HG03520 (cell line): ENCODE measurements at regions not wholly inside any gene's neighbourhood (a gene's known extent, or its start where the extent isn't known, plus 50 kb on each side); places are given as distances from the start of the nearest gene placed in this dataset.

ENCODE experiments used
- ATAC-seq: cut with Tn5 transposase; IDR thresholded peaks from one replicate; pipeline ENCODE4 v1.9.1; 2021; ENCODE audit warnings: mild to moderate bottlenecking, moderate library complexity; ENCODE audit not compliant: unreplicated experiment

DNA sequence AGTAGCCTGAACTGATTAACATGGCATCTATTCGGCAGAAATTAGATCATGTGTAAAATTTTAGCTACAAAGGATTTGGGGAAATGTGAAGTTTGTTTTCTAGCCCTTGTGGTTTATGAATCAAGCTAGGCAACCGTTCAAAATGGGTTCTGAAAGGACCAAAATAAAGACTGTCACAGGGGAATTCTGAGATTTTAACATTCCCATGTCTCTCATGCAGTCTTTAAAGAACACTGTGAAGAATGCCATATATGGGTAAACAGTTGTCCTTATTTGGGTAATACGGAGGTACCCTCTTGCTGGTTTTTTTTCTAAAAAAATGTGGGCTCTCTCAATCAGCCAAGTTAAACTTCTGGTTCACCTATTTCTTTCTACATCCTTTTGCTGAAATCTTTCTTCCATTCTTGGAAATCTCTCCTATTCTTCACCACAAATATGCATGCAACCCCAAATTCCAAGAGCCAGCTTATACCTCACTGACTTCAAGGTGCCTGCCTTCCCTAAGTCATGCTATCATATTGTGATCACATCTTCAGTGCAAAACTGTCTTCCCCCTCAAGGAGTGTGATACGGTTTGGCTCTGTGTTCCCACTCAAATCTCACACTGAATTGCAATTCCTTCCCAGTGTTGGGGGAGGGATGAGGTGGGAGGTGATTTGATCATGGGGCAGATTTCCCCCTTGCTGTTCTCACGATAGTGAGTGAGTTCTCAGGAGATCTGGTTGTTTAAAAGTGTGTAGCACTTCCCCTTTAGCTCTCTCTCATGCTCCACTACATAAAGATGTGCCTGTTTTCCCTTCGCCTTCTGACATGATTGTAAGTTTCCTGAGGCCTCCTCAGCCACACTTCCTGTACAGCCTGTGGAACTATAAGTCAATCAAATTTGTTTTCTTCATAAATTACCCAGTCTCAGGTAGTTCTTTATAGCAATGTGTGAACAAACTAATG is 308.7 kb downstream of the TTLL7 start:
- ATAC-seq, result no peak

DNA sequence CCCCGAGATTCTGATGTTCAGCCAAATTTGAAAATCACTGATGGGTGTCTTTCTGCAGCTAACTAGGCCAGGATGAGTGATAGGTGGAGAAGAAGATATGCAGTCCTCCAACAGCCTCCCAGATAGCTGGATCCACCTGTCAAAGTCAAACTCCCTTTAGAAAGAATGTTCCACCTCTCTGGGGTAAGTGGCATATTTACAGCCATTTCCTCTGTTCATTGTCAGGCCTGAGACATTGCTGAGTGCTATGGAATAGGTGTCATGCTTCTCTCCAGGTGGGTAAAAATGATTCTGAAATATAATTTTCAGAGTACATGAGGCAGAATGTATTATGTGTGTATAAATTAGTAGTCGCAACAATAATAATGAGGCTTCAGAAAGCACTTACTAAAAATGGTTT is 316.8 kb downstream of the TTLL7 start:
- no peak for ATAC-seq

DNA sequence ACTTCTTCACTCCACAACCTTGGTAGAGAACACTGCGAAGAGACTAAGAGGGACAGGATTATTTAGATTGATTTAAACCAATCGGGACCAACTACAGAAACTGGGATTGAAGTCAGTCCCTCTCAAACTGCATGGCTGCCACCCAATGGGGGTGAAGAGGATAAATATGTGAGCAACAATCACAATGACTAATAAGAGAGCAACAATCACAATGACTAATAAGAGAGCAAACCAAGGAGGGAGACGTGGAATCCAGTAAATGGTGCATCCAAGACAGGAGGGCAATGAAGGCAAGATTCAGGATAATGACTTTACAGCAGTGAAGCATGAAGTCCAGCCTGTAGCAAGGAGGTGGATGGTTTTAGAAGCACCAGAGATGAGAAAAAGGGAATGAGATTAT is 322.8 kb downstream of the TTLL7 start:
- ATAC-seq, result no peak

DNA sequence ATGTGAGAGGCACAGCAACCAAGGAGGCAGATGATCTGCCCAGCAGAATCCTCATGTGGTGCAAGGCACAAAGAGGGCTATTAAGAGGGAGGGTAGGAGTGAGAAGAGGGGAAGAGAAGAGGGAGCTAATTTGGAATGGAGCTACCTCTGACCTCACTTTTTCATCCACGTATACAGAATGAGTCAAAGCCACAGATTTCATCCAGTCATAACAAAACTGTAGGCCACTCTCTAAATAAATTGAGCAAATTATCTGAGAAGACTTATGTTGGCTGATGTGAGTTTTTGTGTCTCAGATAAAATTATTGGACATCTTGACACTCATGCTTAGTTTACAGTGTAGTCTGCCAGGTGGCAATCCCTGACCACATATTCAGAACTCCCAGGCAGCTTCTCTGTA is 325.6 kb downstream of the TTLL7 start:
- peak; percentile 78 for ATAC-seq

DNA sequence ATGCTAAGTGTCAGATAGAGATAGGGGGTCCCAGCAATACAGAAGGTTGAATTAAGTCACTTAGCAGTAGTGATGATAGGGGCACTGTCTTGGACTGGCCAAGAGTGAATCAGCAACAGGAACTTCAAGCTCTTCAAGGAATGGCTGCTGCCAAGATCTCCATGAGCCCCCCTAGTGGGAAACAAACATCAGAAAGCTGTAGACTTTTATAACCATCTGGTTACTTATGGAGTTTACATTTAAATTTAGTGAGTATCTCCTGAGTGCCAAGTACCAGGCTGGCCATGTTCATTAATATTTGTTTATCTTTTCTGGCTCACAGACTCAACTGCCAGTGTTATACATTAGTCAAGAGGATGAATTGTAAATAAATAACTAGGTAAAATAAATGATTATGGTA is 327.3 kb downstream of the TTLL7 start:
- ATAC-seq, result no peak

DNA sequence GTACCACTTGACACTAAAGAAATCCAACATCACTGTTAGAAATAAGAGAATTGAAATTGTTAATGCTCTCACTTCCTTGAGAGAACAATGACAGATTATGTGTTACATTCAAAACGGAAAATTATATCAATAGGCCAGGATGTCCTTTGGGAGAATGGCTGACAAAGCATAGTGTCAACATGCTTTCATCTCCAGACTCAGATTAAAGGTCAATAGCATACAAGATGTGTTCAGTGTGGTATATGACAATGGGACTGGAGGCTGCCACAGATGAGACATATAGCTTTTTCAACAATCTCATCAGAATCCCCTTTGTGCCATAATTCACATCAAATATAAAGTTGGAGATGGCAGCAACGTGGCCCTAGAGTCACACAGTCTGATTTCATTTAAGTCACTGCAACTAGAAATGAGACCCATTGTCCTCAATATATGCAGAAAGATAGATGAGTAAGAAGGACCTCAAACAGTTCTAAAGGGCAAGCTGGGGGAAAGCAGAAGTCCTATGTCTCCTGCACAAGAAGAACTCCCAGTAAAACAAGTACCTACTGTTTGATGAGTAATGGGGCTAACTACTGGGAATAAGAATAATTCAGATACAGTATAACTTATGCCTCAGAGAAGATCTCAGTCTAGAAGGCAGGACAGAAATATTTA is 327.9 kb downstream of the TTLL7 start:
- ATAC-seq, result no peak

DNA sequence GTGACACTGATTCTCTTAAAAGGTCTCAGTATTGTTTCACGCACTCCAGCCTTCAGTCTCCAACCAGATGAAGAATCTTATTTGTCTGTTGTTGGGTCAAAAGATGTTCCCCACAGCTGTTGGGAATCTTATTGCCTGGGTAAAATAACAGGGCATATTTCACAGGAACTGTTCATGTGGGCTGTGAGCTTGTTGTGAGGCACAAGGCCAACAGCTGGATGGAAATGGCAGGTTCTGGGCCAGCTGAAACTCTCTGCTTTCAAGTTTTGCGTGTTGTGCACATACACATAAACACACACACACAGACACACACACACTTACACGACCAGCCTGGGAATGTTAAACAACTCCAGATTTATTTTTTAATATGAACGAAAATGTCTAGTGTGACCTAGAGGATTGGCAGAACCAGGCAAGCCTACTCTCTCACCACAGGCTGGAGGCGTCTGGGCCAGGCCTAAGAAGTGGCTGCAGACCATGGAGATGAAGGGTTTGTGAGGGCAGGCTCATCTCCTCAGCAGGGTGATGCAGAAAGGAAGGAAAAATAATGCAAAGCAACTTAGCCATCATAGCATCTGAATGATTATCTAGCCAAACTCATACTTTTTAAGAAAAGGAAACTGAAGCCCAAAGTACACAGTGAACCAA is 357.0 kb downstream of the TTLL7 start:
- ATAC-seq, result no peak

DNA sequence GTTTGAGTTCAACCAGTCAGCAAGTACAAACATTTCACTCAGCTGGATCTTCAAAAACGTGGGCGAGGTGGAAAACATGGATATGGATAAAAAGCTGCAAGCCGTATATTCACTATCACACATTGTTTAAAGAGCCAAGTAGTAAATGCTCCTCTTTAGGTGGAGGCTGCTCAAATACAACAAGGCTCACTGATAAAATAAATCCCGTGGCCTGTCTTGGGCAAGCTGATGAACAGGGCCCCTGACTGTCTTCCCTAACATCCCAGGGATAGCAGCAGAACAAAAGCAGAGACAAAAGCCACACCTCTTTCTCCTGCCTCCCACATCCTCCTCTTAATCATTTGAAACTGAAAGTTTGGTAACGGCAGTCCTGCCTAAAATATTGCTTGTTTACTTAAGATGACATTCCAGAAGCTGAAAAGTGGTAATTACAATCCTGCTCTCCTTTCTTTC is 357.7 kb downstream of the TTLL7 start:
- ATAC-seq, result no peak

DNA sequence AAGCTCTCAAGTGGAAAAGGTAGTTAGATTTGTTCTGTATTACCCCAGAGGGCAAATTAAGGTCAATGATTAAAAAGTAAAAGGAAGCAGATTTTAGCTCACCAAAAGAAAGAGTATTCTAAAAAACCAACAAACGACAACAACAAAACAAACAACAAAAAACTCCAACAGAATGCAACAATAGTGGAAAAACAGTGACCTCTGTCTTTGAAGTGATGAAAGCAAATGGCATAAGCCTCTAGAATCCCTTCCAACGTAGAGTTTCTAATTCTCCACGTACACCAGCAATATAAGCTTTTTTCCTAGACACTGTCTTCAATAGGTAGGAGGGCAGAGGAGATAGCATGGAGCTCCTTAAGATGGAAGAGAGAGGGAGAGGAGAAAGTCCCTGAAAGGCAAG is 359.1 kb downstream of the TTLL7 start:
- no peak for ATAC-seq

DNA sequence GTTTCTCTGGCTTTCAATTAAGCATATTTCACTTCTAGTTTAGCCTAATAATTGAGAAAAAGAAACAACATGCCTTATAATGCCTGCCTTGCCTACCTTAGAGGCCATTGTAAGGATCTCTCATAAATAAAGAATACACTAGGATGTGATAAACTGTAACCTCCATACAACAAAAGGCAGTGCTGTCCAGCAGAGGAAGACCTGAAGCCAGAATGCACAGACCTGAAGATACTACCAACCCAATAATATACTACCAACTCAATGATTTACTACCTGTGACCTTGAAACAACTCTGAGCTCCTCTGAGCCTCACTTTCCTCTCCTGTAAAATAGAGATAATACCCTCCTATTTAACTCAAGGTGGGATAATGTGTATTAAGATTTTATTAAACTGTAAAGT is 361.3 kb downstream of the TTLL7 start:
- no peak for ATAC-seq

DNA sequence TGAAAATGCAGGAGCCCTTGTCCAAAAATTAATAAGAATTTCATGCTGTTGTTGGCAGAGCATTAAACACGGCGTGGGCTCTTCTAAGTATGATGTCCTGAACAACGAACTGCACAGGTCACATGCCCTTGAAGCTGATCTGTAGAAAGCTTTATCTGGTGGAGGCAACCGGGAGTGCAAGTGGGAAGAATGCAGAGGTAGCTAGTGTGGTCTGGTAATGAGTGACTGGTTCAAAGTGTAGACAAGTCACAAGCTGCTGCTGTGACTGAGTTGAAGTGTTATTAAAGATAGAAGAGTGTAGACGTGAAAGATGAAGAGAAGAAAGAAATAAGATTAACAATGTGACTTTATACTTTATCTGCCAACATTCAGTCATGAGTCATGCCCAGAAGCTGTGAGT is 361.9 kb downstream of the TTLL7 start:
- no peak for ATAC-seq

DNA sequence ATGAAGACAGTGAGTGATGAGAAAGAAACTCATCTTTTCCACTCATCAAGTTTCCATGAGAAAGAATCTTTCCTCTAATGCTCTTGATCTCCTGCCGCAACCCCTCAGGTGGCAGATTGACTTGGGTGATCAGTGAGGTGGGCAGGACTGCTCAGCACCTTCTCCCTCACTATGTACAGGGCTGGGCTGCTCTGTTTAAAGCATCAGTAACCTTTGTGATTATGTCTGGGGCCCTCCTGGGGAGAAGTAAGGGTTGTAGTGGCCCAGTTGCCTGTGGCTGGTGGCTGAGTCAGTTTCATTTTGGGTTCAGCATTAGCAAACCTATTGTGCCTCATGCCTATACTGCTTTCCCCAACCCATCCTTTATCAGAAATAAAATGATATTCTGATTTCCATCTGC is 366.0 kb downstream of the TTLL7 start:
- ATAC-seq, result no peak

DNA sequence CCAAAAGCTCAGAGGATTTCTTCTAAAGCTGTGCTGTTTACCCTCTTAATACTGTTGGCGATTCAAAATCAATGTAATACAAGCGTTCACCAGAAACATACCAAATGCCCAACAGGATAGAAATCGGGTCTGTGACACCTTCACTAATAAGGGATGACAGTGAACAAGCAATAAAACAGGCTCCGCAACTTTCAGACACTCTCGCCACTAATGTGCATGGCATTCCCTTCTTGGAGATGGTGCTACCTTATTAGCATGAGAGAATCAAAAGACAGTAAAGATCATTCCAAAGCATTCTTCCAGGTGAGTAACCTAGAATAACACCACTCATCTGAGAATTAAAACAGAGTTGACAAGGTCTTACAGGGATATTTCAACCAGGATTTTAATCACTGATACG is 367.1 kb downstream of the TTLL7 start:
- no peak for ATAC-seq

DNA sequence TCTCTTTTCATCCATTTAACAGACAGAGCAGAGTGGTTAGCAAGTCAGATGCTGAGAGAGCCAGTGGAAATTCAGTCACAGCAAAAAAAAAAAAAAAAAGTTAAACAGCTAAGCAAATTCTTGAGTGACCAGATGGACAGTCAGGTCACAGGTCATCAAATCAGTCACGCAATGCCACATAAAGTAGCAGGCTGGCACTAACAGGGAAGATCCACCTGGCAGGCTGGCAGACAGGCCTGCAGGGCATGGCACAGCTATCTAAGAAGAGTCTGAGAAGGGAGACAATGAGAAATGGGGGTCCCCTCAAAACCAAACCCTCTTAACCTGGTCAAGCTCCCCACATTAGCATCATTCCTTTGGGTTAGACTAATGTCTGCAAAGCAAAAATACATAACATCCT is 371.9 kb downstream of the TTLL7 start:
- no peak for ATAC-seq

DNA sequence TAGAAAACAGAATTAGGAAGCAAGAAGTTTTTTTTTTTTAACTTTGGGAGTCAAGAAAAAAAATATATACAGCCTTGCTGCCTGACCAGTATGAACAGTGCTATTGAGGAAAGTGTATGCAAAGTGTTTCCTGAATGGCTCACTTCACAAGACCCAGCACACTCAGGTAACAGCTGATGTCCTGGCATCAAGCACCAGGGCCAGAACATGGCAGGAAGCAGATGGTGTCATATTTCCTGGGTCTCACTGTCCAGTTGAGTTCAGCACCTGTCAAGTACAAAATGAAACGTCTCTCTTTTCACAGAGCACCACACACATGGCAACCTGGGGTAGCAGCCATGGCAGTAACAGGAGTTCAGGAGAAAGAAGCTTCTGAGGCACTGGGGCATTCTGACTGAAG is 372.3 kb downstream of the TTLL7 start:
- ATAC-seq, result no peak

DNA sequence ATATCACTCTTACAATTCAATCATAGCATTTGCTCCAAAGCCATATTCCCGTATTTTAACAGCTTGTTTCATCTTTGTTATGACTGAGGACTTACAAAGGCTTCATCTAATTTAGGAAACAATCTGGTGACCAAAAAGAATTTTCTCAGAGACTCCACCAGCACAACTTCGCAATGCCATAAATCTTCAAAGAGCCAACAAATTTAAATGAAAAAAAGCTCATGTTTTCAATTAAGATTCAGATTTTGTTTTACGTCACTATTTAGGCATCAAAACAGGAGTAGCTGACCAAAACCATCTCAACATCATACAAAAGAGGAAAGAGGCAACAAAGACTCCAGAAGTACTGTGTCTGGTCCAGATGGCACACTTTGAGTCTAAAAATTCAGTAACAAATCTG is 373.3 kb downstream of the TTLL7 start:
- no peak for ATAC-seq

DNA sequence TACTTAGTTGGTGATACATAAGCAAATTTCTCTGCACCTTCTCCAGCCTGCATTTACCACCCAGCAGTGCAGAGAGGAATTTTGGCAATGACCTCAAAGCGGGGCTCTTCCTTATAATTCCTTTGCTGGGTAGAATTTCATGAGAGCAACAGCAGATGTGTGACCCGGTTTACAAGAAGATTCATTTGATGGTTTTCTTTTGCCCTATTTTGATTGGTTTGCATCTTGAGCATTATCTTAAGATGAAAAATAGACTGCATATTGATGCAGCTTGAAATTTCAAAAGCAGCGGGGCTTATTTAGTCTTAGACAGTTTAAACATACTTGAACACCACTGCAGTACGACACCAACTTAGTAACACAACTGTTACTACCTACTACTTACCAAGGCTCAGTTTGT is 378.9 kb downstream of the TTLL7 start:
- no peak for ATAC-seq

DNA sequence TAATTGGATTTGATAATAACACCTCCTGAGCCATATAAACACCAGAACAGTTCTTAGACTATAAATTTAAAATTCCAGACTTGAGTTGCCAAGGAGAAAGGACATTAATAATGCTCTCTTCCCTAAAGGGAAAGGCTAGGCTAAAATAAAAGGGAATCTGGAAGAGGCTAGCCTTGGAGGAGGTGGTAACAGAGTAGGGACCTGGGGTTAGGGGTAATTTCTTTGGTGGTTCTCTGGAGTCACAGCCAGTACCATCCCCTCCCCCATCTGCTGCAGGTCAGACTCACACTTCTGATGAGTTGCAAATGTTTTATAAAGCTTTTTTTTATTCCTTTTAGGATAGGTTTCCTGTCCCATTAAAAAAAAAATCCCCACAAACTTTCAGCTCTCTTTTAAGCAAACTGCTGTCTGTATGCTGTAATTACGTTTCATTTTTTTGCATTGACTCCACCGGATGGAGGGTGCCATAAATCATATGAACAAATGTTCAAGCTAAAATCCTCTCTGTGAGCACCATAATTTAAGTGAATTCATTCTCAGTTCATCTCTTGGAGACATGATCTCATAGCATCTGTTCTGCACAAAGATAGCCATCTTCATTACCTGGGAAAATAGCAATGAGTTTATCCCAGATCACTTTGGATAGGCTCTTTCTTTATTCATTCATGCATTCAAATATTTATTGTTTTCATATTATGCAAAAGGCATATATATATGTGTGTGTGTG is 379.6 kb downstream of the TTLL7 start:
- no peak for ATAC-seq

DNA sequence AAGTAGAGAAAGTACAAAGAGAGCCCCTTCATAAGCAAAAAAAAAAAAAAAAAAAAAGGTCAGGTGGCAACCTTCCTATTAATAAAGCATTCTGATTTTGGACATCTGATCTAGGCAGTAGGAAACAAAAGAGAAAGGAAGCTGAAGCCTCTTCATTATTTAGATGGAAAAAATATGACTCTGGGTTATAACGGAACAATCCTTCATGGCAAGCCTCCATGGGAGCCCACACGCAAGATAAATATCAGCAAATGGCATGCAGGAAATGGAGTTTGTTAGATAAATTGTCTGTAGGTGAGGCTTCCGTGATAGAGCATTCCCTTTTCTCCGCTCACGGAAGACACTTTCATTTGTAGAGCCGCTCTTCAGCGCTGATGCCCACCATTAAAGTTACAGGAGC is 381.0 kb downstream of the TTLL7 start:
- ATAC-seq, result no peak

DNA sequence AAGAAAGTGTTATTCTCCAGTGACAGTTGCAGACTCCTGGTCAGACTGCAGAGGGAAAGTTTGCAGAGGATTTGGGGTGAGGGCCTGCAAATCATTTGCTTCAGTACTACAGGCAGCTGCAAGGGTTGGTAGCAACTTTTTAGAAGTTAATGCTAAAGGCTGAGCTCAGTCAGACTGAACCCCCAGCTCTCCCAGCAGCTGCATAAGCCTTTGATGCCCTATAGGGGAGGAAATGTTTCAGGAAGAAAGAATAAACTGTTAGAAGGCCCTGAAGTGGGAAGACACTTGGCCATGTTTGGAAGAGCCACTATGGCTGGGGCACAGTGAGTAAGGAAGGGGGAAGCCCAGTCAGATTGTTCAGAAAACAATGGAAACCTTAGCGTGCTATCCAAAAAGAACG is 383.6 kb downstream of the TTLL7 start:
- no peak for ATAC-seq

DNA sequence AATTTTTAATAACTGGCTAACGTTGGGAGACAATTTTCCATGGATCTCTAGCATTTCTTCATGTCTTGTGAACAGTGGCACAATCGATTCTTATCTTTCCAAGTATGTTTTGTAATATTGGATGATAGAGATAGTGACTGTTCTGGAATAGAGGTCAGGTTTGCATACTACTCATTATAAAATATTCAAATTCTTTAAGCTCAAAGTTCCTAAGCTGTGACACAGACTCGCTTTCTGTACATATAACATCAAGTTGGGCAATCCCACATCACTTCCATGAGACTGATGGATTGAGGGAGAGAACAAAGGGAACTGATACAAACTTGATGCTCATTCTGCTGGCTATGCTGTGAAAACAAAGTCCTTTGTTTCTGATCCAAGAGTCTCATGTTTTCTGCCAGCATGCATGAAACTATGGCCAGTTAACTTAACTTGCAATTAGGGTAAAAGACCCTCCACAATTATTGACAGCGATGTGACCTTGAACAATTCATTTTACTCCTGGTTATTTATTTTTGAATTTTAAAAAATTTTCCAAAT is 392.4 kb downstream of the TTLL7 start:
- no peak for ATAC-seq
